ENCODE measurements at regions not wholly inside any gene's neighbourhood (a gene's known extent, or its start where the extent isn't known, plus 50 kb on each side); places are given as distances from the start of the nearest gene placed in this dataset.

- no peak for TF ChIP-seq RARB (CRISPR knock-in tag; IDR thresholded peaks at IDR 0.05)
- no peak for TF ChIP-seq CHD4 (IDR thresholded peaks at IDR 0.05; ENCODE audit: borderline replicate concordance)
- TF ChIP-seq RAD21 (conservative IDR thresholded peaks at IDR 0.05 in 1 of 2, IDR thresholded peaks at IDR 0.05 in 1 of 2): no peak
- no peak for TF ChIP-seq EP300 (IDR thresholded peaks at IDR 0.05)
- no peak for TF ChIP-seq MAX (IDR thresholded peaks at IDR 0.05)
- TF ChIP-seq CTCF (IDR thresholded peaks at IDR 0.05): no peak
- TF ChIP-seq RFX5 (IDR thresholded peaks at IDR 0.05): no peak
- TF ChIP-seq TFCP2L1 (CRISPR knock-in tag; IDR thresholded peaks at IDR 0.05): no peak
- no peak for TF ChIP-seq ZSCAN20 (CRISPR knock-in tag; IDR thresholded peaks at IDR 0.05)
- no peak for TF ChIP-seq JUN (IDR thresholded peaks at IDR 0.05)
- no peak for TF ChIP-seq POLR2A (IDR thresholded peaks at IDR 0.05; ENCODE audit: low read length)
- TF ChIP-seq POLR2AphosphoS2 (conservative IDR thresholded peaks at IDR 0.05; ENCODE audit: low read length): no peak
Observed at GRCh38 chr3:150076443-150076842, 105.7 kb upstream of the PFN2 start.

All from A549 (cell line).